NCI-H2107 (cell line): ENCODE measurements at regions not wholly inside any gene's neighbourhood (a gene's known extent, or its start where the extent isn't known, plus 50 kb on each side); places are given as distances from the start of the nearest gene placed in this dataset.
"Not testable (repeated sequence)": the region's sequence is repeated elsewhere in the genome, so short reads cannot be mapped to it uniquely, and the experiment has no call there.

Experiments used
- DNase-seq: peaks from one replicate; lab custom pipeline; 2025; lab: John Stamatoyannopoulos, UW

- no peak for DNase-seq
Observed at GRCh38 chr3:80734920-80735319, 967.1 kb upstream of the ROBO1 start.

GRCh38 chr3:80734483-80734882, 966.7 kb upstream of the ROBO1 start:
- no peak for DNase-seq

- no peak for DNase-seq
Observed at GRCh38 chr3:80733522-80734176, 965.9 kb upstream of the ROBO1 start.

GRCh38 chr3:80727561-80727960, 959.8 kb upstream of the ROBO1 start:
- DNase-seq: not testable (repeated sequence)

- not testable (repeated sequence) for DNase-seq
Observed at GRCh38 chr3:80709597-80710322, 942.0 kb upstream of the ROBO1 start.

GRCh38 chr3:80705290-80705689, 937.5 kb upstream of the ROBO1 start:
- no peak for DNase-seq

GRCh38 chr3:80701349-80701748, 933.6 kb upstream of the ROBO1 start:
- DNase-seq: no peak

- DNase-seq: no peak
Observed at GRCh38 chr3:80697291-80697690, 929.5 kb upstream of the ROBO1 start.

- no peak for DNase-seq
Observed at GRCh38 chr3:80696280-80696679, 928.5 kb upstream of the ROBO1 start.

- no peak for DNase-seq
Observed at GRCh38 chr3:80688814-80689213, 921.0 kb upstream of the ROBO1 start.

- no peak for DNase-seq
Observed at GRCh38 chr3:80682951-80683350, 915.2 kb upstream of the ROBO1 start.

- no peak for DNase-seq
Observed at GRCh38 chr3:80682235-80682634, 914.4 kb upstream of the ROBO1 start.

GRCh38 chr3:80677796-80678195, 910.0 kb upstream of the ROBO1 start:
- DNase-seq: no peak

- DNase-seq: no peak
Observed at GRCh38 chr3:80676866-80677265, 909.1 kb upstream of the ROBO1 start.

GRCh38 chr3:80676261-80676660, 908.5 kb upstream of the ROBO1 start:
- no peak for DNase-seq

- DNase-seq: no peak
Observed at GRCh38 chr3:80675790-80676189, 908.0 kb upstream of the ROBO1 start.

- no peak for DNase-seq
Observed at GRCh38 chr3:80668600-80669294, 900.9 kb upstream of the ROBO1 start.

- no peak for DNase-seq
Observed at GRCh38 chr3:80668100-80668499, 900.3 kb upstream of the ROBO1 start.

GRCh38 chr3:80663426-80663825, 895.6 kb upstream of the ROBO1 start:
- DNase-seq: no peak

GRCh38 chr3:80655216-80655615, 887.4 kb upstream of the ROBO1 start:
- no peak for DNase-seq

- DNase-seq: no peak
Observed at GRCh38 chr3:80649170-80649569, 881.4 kb upstream of the ROBO1 start.

- DNase-seq: no peak
Observed at GRCh38 chr3:80643421-80643820, 875.6 kb upstream of the ROBO1 start.
